VCaP (cell line): ENCODE measurements at regions not wholly inside any gene's neighbourhood (a gene's known extent, or its start where the extent isn't known, plus 50 kb on each side); places are given as distances from the start of the nearest gene placed in this dataset.
"Not testable (repeated sequence)": the region's sequence is repeated elsewhere in the genome, so short reads cannot be mapped to it uniquely, and the experiment has no call there.

Experiments
- H3K27ac ChIP-seq: fragments of 450-650 bp; 2 replicates; pipeline ENCODE4 v1.5.1; 2017
- CTCF ChIP-seq: fragments of 450-650 bp; conservative IDR thresholded peaks from 2 replicates; pipeline ENCODE4 v1.5.1; 2017; ENCODE audit warnings: mild to moderate bottlenecking, moderate library complexity

GRCh38 chr1:238340989-238341388, 450.3 kb upstream of the ZP4 start:
- no peak overlapping the region for H3K27ac ChIP-seq
- TF ChIP-seq CTCF, result no peak

- TF ChIP-seq CTCF, result no peak
- H3K27ac ChIP-seq, result no peak overlapping the region
These were observed 445.8 kb upstream of the ZP4 start for GRCh38 chr1:238336531-238336930.

- no peak for TF ChIP-seq CTCF
- no peak overlapping the region for H3K27ac ChIP-seq
These were observed 443.4 kb upstream of the ZP4 start for GRCh38 chr1:238334170-238334569.

- H3K27ac ChIP-seq, result no peak overlapping the region
- no peak for TF ChIP-seq CTCF
These were observed 440.8 kb upstream of the ZP4 start for GRCh38 chr1:238331557-238331956.

- no peak for TF ChIP-seq CTCF
- no peak overlapping the region for H3K27ac ChIP-seq
These were observed 438.9 kb upstream of the ZP4 start for GRCh38 chr1:238329671-238330070.

- not testable (repeated sequence) for H3K27ac ChIP-seq
These were observed 436.3 kb upstream of the ZP4 start for GRCh38 chr1:238327033-238327432.

GRCh38 chr1:238326479-238326878, 435.8 kb upstream of the ZP4 start:
- H3K27ac ChIP-seq, result not testable (repeated sequence)

GRCh38 chr1:238324211-238324864, 433.6 kb upstream of the ZP4 start:
- no peak for TF ChIP-seq CTCF
- no peak overlapping the region for H3K27ac ChIP-seq

GRCh38 chr1:238323490-238323889, 432.8 kb upstream of the ZP4 start:
- no peak for TF ChIP-seq CTCF
- H3K27ac ChIP-seq, result no peak overlapping the region
